GM18909 (cell line): ENCODE measurements at regions not wholly inside any gene's neighbourhood (a gene's known extent, or its start where the extent isn't known, plus 50 kb on each side); places are given as distances from the start of the nearest gene placed in this dataset.
"Not testable (repeated sequence)": the region's sequence is repeated elsewhere in the genome, so short reads cannot be mapped to it uniquely, and the experiment has no call there.

Experiments used
- ATAC-seq: cut with Tn5 transposase; IDR thresholded peaks from one replicate; pipeline ENCODE4 v1.9.1; 2021; ENCODE audit warnings: mild to moderate bottlenecking; ENCODE audit not compliant: unreplicated experiment, poor library complexity

GRCh38 chr1:88457197-88457596 is 226.9 kb upstream of the PKN2 start:
- ATAC-seq, result no peak

- ATAC-seq, result no peak
Measured at GRCh38 chr1:88461007-88461406, 223.1 kb upstream of the PKN2 start.

DNA sequence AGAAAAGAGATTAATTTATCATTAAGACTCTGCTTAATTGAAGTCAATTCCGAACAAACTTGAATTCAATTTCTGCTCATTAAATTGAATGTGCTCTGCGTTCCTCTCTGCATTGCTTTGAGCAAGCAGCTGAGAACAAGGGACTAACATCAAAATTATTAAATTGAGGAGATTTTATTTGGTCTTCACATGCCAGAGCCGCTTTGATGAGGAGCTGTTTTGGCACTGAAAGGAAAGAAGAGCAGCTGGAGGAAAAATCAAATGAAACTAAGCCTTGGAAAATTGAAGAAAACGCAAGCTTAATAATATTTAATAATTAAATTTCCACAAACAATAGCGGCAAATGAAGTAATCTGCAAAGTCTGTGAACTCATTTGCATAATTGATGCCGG is 222.0 kb upstream of the PKN2 start:
- ATAC-seq, result no peak

DNA sequence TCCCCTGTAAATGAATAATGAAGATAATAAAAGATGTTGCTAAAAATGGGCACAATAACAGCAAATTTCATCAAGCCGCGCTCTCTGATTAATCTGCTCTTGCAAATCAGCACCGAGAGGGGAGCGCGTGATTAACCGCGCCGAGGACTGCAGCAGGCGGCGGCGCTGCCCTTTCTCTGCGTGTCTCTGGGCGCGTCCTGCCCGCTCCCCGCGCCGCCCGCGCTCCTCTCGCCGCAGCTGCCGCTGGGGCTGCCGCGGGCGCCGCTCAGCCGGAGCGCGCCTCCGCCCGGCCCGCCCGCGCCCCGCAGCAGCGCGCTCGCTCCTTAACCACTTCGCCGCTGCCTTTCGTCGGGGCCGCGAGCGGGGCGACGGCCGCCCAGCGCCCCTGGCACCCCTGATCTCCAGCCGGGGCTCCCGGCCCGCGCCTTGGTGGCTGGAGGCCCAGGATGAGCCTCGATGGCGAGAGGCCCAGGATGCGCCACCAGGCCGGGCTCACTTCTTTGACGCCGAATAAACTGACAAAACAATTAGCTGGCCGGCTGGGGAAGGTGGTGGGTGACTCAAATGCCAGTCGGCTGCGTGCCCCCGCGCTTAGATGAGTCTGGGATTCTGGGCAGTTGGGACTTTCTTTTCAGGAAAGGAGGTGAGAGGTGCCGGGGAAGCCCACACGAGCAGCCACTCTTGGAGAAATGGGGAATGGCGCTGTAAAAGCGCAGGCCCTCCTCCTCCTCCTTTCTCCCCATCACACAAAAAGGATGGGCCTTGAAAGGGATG is 221.4 kb upstream of the PKN2 start:
- no peak for ATAC-seq

DNA sequence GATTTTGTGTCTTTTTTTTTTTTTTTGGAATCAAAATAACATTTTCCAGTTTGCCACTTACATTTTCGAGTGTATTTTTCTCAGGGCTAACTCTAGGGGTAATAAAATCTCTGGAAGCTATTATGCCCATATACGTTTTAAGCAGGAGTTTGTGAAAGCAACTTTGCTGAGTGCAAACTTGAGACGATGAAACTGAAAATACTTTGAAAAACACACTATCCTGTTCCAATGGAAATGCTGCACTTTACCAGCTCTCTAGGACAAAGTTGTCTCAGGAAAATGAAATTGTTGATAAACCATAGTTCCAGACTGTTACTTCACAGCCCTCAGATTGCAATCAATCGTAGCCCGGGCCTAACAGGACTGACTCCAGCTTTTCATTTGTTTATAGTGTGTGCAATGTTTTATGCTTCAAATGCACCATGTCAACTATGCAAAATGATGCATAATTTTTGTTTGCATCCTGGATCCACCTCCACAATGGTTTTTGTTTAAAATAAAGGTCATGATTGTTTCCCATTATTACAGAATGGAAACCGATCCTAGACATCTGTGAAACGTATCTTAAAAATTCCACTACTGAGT is 220.6 kb upstream of the PKN2 start:
- no peak for ATAC-seq

DNA sequence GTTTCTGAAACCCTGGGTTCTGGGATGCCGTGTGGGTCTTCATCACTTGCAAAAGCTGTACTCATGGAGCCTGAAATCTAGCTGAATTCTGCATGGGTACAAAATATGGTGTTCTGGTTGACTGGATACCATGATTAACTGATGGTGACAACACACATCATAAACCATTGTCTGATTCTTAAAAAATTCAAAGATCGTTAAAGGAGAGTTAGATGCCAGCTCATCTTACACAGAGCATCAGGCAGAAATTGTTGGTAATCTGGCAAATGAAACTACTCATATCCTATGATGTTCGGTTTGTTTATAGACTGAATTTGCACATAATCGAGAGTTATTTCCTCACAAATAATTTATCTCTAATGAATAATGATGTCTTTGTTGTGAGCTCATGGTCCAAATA is 218.1 kb upstream of the PKN2 start:
- ATAC-seq, result no peak

GRCh38 chr1:88466899-88467580 is 217.0 kb upstream of the PKN2 start:
- ATAC-seq, result no peak

DNA sequence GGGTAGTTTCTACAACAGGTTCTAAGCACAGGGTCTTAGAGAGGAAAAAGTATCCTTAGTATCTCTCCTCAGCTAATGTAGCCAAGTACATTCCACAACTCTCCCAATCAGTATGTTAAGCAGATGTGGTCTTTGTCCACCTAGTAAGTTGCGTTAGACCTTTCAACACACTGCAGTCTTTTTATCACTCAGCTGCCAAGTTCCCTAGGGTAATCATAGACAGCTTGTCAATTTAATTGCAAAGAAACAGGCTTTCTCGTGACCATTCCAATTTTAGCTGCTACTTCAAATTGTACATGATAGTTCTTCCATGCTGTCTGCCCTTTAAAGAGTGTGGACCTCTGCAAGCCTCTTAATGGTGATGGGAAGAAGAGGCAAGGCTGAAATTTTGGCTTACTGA is 211.8 kb upstream of the PKN2 start:
- no peak for ATAC-seq

DNA sequence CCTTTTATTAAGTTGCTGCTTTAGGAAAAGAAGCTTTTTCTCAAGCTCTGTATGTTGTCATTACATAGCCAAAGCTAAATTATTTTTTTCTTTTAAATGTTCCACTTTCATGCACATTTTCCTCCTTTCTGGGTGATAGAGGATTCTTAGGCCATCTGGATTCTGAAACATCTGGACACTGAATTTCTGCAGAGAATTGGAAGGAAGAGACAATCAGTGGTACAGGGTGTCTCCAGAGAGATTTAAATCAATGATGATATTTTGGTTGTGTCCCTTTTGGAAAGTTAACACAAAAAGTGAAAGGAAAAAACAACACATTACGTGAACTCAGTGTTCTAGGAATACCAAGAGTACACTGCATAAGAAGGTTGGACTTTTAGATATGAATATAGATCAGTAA is 211.4 kb upstream of the PKN2 start:
- no peak for ATAC-seq

- no peak for ATAC-seq
Measured at GRCh38 chr1:88474555-88475304, 209.3 kb upstream of the PKN2 start.

DNA sequence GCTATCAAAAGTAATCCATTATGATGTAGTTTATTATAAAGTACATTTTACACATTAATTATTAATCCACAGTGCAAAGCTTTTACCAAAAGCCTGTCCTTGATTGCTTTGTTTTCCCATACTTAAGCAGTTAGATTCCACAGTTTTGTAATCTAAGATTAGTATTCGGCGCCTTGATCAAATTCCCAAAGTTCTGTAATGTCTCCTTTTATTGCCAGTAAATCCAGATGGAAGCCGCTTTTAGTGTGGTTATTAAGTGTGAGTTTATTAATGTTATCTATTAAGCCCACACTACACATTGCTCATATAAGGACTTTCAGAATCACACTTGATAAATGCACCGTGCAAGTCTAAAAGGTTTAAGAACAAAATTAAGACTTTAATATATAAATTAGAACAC is 199.2 kb upstream of the PKN2 start:
- no peak for ATAC-seq

DNA sequence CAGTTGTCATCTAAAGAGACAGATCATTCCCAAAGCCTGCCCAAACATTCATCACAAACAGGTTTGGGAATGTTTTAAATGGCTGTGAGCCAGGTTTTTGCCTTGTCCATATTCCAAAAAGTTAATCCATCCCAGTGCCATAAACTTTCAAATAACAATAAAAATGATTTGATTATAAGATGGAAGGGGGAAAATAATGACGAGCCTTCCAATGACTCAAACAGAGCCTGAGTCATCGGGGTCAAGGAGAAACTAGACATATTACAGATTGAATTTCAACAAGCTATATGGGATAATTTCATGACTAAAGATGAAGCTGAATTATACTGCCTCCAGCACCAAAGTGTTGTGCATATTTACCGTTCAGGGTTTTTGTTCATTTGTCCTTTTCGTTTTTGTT is 195.8 kb upstream of the PKN2 start:
- no peak for ATAC-seq

GRCh38 chr1:88490676-88491075 is 193.4 kb upstream of the PKN2 start:
- no peak for ATAC-seq

DNA sequence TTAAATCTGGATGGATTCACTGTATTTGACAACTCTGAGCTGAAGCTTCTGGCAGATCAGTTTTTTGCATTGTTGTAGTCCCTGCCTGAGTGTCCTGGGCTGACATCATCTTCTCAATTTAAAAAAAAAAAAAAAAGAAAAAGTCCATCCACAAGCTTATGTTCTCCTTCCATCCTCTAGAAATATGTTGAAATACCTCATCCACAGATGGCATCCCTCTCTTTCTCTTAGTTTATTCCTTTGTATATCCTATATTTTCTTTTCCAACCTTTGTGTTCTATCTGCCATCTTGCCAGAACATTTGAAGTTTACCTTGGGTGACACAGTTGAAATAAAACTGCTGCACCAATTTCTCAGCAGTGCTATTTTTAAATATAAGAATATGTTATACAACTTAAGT is 184.4 kb upstream of the PKN2 start:
- no peak for ATAC-seq

GRCh38 chr1:88502886-88503285 is 181.2 kb upstream of the PKN2 start:
- no peak for ATAC-seq

DNA sequence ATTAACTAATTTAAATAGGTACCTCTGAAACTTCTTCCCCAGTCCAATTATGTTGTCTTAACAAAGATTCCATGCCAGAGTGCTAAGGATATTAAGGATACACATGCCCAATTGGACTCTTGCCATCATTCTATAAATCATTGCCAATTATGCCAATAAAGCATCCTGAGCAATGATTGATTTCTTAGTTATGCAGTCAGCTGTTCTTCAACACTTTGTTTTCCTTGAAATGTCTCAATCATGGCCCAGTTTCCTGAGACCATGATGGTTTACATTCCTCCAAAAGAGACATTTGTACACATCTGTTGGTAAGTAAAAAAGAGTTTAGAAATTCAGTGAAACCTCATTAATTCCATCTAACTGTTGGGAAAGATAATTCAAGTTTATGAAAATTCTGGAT is 180.4 kb upstream of the PKN2 start:
- ATAC-seq, result no peak

- ATAC-seq, result no peak
Measured at GRCh38 chr1:88504601-88505000, 179.5 kb upstream of the PKN2 start.

DNA sequence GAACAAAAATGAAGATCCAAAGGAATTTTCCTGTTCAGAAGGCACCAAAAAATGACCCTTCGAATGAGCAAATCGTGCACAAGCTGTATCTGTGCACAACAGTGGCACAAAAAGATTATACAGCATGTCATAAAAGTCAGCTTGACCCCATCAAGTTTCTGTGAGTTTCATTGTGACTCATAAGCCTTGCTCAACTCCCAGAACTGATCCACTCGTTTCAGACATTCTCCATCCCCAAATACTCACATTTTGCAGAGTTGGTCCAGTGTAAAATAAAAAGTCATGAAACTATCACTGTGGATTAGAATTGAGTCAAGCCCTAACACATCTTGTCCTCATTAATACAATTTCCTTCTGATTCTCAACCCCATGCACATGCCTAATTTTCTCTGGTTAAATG is 174.7 kb upstream of the PKN2 start:
- no peak for ATAC-seq

DNA sequence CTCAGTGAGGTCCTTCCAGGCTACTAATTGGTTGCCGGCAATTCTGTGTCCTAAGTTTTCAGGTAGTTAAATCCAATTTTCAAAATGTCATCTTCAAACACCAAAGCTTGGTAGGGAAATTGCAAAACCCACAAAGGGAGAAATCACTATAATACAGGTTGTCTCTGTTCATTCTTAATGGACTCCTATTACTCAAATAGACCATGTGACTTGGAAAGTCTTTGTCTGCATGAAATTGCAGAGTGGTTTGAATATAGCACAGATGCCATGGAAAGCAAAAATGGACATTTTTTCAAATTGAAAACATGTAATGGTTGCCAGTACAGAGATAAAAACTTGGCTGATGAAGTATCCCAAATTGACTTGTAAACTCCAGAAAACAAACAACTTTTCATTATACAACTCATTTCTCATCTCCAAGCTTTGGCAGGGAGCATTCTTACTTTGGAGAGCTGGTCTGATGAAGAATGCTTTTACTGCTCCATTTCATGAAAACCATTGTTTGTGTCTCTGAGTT is 169.5 kb upstream of the PKN2 start:
- ATAC-seq, result no peak

DNA sequence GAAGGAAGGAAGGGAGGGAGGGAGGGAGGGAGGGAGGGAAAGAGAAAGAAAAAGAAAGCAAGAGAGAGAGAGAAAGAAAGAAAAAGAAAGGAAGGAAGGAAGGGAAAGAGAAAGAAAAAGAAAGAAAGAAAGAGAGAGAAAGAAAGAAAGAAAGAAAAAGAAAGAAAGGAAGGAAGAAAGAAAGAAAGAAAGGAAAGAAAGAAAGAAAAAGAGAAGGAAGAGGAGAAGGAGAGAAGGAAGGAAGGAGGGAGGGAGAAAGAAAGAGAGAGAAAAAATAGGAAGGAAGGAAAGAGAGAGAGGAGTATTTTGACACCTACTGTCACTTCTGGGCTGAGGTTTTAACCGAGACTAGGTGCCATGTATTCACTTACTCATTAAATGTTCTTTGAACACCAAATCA is 166.6 kb upstream of the PKN2 start:
- not testable (repeated sequence) for ATAC-seq

- ATAC-seq, result no peak
Measured at GRCh38 chr1:88519156-88519555, 164.9 kb upstream of the PKN2 start.
